ENCODE measurements at regions not wholly inside any gene's neighbourhood (a gene's known extent, or its start where the extent isn't known, plus 50 kb on each side); places are given as distances from the start of the nearest gene placed in this dataset.

GRCh38 chr17:11109106-11109505, 131.9 kb upstream of the SHISA6 start:
- no peaks in the 10 kb centered on the region for H3K9me3 ChIP-seq (ENCODE audit: insufficient read depth, low read length)
- H3K27ac ChIP-seq (ENCODE audit: low read length) = no peak overlapping the region

GRCh38 chr17:11105141-11105540, 135.9 kb upstream of the SHISA6 start:
- TF ChIP-seq CTCF (IDR thresholded peaks at IDR 0.05; ENCODE audit: low read depth, low read length) (no peak), EZH2phosphoT487 (IDR thresholded peaks at IDR 0.05; ENCODE audit: low read depth) (no peak)
- H3K9me3 ChIP-seq (ENCODE audit: insufficient read depth, low read length) = no peaks in the 10 kb centered on the region
- no peak overlapping the region for H2AFZ ChIP-seq (ENCODE audit: low read depth, low read length)
- H3K4me1 ChIP-seq (ENCODE audit: low read length) = no peaks in the 10 kb centered on the region
- H3K27me3 ChIP-seq (ENCODE audit: low read depth, low read length) = no peaks in the 10 kb centered on the region
- no peaks in the 10 kb centered on the region for H3K36me3 ChIP-seq (replicated peaks; ENCODE audit: low read depth, low read length)
- no peak overlapping the region for H3K4me2 ChIP-seq (ENCODE audit: low read length)
- no peaks in the 10 kb centered on the region for H4K20me1 ChIP-seq (ENCODE audit: insufficient read depth, low read length)
- no peaks in the 10 kb centered on the region for H3K79me2 ChIP-seq (ENCODE audit: low read length)
- H3K4me3 ChIP-seq (ENCODE audit: low read length) = no peak overlapping the region
- no peak overlapping the region for H3K9ac ChIP-seq (ENCODE audit: low read length)
- no peak overlapping the region for H3K27ac ChIP-seq (ENCODE audit: low read length)

More at GRCh38 chr17:11109106-11109505, 131.9 kb upstream of the SHISA6 start:
- no peak for TF ChIP-seq CTCF (IDR thresholded peaks at IDR 0.05; ENCODE audit: low read depth, low read length)
- no peak for TF ChIP-seq EZH2phosphoT487 (IDR thresholded peaks at IDR 0.05; ENCODE audit: low read depth)
- Histone ChIP-seq H3K36me3 (replicated peaks; ENCODE audit: low read depth, low read length) (no peaks in the 10 kb centered on the region), H3K27me3 (ENCODE audit: low read depth, low read length) (no peaks in the 10 kb centered on the region), H3K4me2 (ENCODE audit: low read length) (no peak overlapping the region), H2AFZ (ENCODE audit: low read depth, low read length) (no peak overlapping the region), H3K9ac (ENCODE audit: low read length) (no peak overlapping the region), H3K79me2 (ENCODE audit: low read length) (no peaks in the 10 kb centered on the region), H3K4me1 (ENCODE audit: low read length) (no peaks in the 10 kb centered on the region), H4K20me1 (ENCODE audit: insufficient read depth, low read length) (no peaks in the 10 kb centered on the region), H3K4me3 (ENCODE audit: low read length) (no peak overlapping the region)

DNA sequence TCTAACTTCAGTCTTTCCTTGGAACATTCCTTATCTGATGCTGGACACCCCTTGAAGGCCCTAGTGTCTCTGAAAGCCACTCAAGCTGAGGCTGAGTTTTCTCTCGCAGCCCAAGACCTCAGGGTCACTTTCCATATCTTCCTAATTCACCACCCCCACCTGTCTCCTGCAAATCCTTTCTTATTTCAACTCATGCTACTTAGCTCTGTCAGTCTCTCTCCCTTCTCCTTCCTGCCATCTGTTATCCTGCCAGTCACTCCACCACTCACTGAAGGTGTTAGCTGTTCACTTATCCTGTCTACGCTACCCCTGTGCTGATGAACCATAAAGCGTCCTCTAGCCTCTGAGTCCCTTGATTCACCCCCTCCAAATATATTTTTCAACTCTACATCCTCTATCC, 143.9 kb upstream of the SHISA6 start:
- Histone ChIP-seq H3K9me3 (ENCODE audit: insufficient read depth, low read length) (no peaks in the 10 kb centered on the region), H3K27ac (ENCODE audit: low read length) (no peak overlapping the region), H3K9ac (ENCODE audit: low read length) (no peak overlapping the region), H3K4me3 (ENCODE audit: low read length) (no peak overlapping the region), H3K36me3 (replicated peaks; ENCODE audit: low read depth, low read length) (no peaks in the 10 kb centered on the region), H2AFZ (ENCODE audit: low read depth, low read length) (no peak overlapping the region), H3K79me2 (ENCODE audit: low read length) (no peaks in the 10 kb centered on the region), H3K4me2 (ENCODE audit: low read length) (no peak overlapping the region), H3K27me3 (ENCODE audit: low read depth, low read length) (no peaks in the 10 kb centered on the region), H3K4me1 (ENCODE audit: low read length) (no peaks in the 10 kb centered on the region), H4K20me1 (ENCODE audit: insufficient read depth, low read length) (no peaks in the 10 kb centered on the region)
- TF ChIP-seq CTCF (IDR thresholded peaks at IDR 0.05; ENCODE audit: low read depth, low read length) (no peak), EZH2phosphoT487 (IDR thresholded peaks at IDR 0.05; ENCODE audit: low read depth) (no peak)

DNA sequence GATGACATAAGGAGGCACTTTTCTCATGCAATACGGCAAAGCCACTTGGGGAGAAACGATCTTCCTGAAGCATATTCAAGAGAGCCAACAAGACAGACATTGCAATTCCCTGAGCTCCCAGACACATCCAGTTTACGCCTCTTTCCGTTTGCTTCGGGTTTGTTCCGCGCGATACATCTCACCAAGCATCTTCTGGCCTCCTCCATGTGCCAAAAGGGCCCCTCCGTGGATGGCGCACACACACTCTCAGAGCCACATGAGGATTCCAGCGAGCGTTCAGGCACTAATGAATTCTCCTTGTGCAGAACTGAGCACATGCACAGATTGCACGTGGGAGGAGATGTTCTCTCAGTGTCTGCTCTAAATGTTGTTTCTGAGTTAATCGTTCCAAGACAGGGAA, 146.7 kb upstream of the SHISA6 start:
- no peak overlapping the region for H3K9ac ChIP-seq (ENCODE audit: low read length)
- no peak overlapping the region for H2AFZ ChIP-seq (ENCODE audit: low read depth, low read length)
- no peaks in the 10 kb centered on the region for H3K4me1 ChIP-seq (ENCODE audit: low read length)
- H3K4me3 ChIP-seq (ENCODE audit: low read length) = no peak overlapping the region
- H3K36me3 ChIP-seq (replicated peaks; ENCODE audit: low read depth, low read length) = no peaks in the 10 kb centered on the region
- no peaks in the 10 kb centered on the region for H3K79me2 ChIP-seq (ENCODE audit: low read length)
- no peak overlapping the region for H3K27ac ChIP-seq (ENCODE audit: low read length)
- no peaks in the 10 kb centered on the region for H4K20me1 ChIP-seq (ENCODE audit: insufficient read depth, low read length)
- H3K9me3 ChIP-seq (ENCODE audit: insufficient read depth, low read length) = no peaks in the 10 kb centered on the region
- TF ChIP-seq CTCF (IDR thresholded peaks at IDR 0.05; ENCODE audit: low read depth, low read length) (no peak), EZH2phosphoT487 (IDR thresholded peaks at IDR 0.05; ENCODE audit: low read depth) (no peak)
- H3K27me3 ChIP-seq (ENCODE audit: low read depth, low read length) = no peaks in the 10 kb centered on the region
- no peak overlapping the region for H3K4me2 ChIP-seq (ENCODE audit: low read length)

Measured in OCI-LY3 (cell line).